ENCODE measurements at regions not wholly inside any gene's neighbourhood (a gene's known extent, or its start where the extent isn't known, plus 50 kb on each side); places are given as distances from the start of the nearest gene placed in this dataset.

- no peak for TF ChIP-seq CTCF (IDR thresholded peaks at IDR 0.05)
- no peak for TF ChIP-seq EZH2 (IDR thresholded peaks at IDR 0.05; ENCODE audit: borderline replicate concordance, insufficient read depth, low read depth, low read length, poor library complexity, severe bottlenecking)
Observed at GRCh38 chr2:155972916-155973315, 359.6 kb downstream of the NR4A2 start.

Data from B cell (primary cell).